AG09309 (cell line): ENCODE measurements at regions not wholly inside any gene's neighbourhood (a gene's known extent, or its start where the extent isn't known, plus 50 kb on each side); places are given as distances from the start of the nearest gene placed in this dataset.

Experiments
- DNase-seq: peaks from one replicate; pipeline ENCODE4 v3.0.0-alpha.2; 2010; ENCODE audit warnings: low read depth
- H3K4me3 ChIP-seq: 2 replicates; pipeline ENCODE4 v1.5.1; 2011; ENCODE audit warnings: mild to moderate bottlenecking, low read depth, low read length, moderate library complexity; ENCODE audit not compliant: control insufficient read depth
- CTCF ChIP-seq: IDR thresholded peaks from 2 replicates; pipeline ENCODE4 v1.5.1; 2011; ENCODE audit warnings: mild to moderate bottlenecking, low read depth, low read length, inconsistent platforms; ENCODE audit not compliant: insufficient read depth, control insufficient read depth; ENCODE audit errors: missing control alignments

GRCh38 chr4:186813377-186814068 is 89.9 kb upstream of the FAT1 start:
- no peak for DNase-seq
- TF ChIP-seq CTCF: no peak
- no peak overlapping the region for H3K4me3 ChIP-seq

- H3K4me3 ChIP-seq: no peak overlapping the region
- no peak for DNase-seq
- TF ChIP-seq CTCF: no peak
These were observed 90.9 kb upstream of the FAT1 start for GRCh38 chr4:186814535-186815070.

GRCh38 chr4:186819342-186820086 is 95.9 kb upstream of the FAT1 start:
- H3K4me3 ChIP-seq: no peak overlapping the region
- TF ChIP-seq CTCF: no peak
- no peak for DNase-seq

GRCh38 chr4:186820391-186820891 is 96.8 kb upstream of the FAT1 start:
- H3K4me3 ChIP-seq: no peak overlapping the region
- TF ChIP-seq CTCF: no peak
- DNase-seq: no peak

- H3K4me3 ChIP-seq: no peak overlapping the region
- DNase-seq: no peak
- TF ChIP-seq CTCF: no peak
These were observed 100.3 kb upstream of the FAT1 start for GRCh38 chr4:186823989-186824388.

GRCh38 chr4:186825069-186825468 is 101.4 kb upstream of the FAT1 start:
- no peak for TF ChIP-seq CTCF
- no peak for DNase-seq

More at GRCh38 chr4:186825069-186825468, 101.4 kb upstream of the FAT1 start:
- H3K4me3 ChIP-seq: no peak overlapping the region
